Caco-2 (cell line): ENCODE measurements at regions not wholly inside any gene's neighbourhood (a gene's known extent, or its start where the extent isn't known, plus 50 kb on each side); places are given as distances from the start of the nearest gene placed in this dataset.

Source experiments
- BruUV-seq: library from RNA; stranded (reverse); fragments of 400-500 nt; replicated peaks from 2 replicates; lab custom pipeline; 2021; lab: Mats Ljungman, UMichigan
- CTCF ChIA-PET: fragments of 300-600 bp; sonication (Branson Sonifier 250); formaldehyde crosslinking; loops from one replicate; lab custom pipeline; 2022; ENCODE audit warnings: antibody characterized with exemption; lab: Charles Lee
- POLR2A ChIA-PET: fragments of 300-600 bp; sonication (Branson Sonifier 250); formaldehyde crosslinking; loops from one replicate; lab custom pipeline; 2022; ENCODE audit warnings: antibody characterized with exemption; lab: Charles Lee
- DNase-seq, 2 experiments: peaks; one replicate each; pipeline versions ENCODE4 v3.0.0 to v3.0.0-alpha.2; 2020 to 2022
- H3K27me3 ChIP-seq: replicated peaks from 2 replicates; pipeline ENCODE4 v1.6.0; 2011; ENCODE audit warnings: low read length; ENCODE audit not compliant: control insufficient read depth, insufficient read depth
- H3K36me3 ChIP-seq: 2 replicates; pipeline ENCODE4 v1.5.1; 2011; ENCODE audit warnings: low read length; ENCODE audit not compliant: control insufficient read depth, insufficient read depth
- H3K4me1 ChIP-seq: fragments of 250-450 bp; sonication (Bioruptor Pico); 2 replicates; pipeline ENCODE4 v1.5.1; 2020; ENCODE audit warnings: mild to moderate bottlenecking
- H3K4me3 ChIP-seq: 2 replicates; pipeline ENCODE4 v1.5.1; 2011; ENCODE audit warnings: low read depth, mild to moderate bottlenecking, control low read depth, low read length
- H3K9me3 ChIP-seq: fragments of 250-450 bp; sonication (Bioruptor Pico); 2 replicates; pipeline ENCODE4 v1.5.1; 2020; ENCODE audit warnings: mild to moderate bottlenecking, moderate library complexity
- H3K27ac Mint-ChIP-seq: one replicate; pipeline ENCODE4 v1.8.0; 2022; ENCODE audit warnings: mixed read lengths; ENCODE audit not compliant: unreplicated experiment
- H3K27me3 Mint-ChIP-seq: one replicate; pipeline ENCODE4 v1.8.0; 2022; ENCODE audit warnings: mixed read lengths; ENCODE audit not compliant: insufficient read depth, unreplicated experiment
- H3K36me3 Mint-ChIP-seq: one replicate; pipeline ENCODE4 v1.8.0; 2022; ENCODE audit warnings: mild to moderate bottlenecking, mixed read lengths; ENCODE audit not compliant: insufficient read depth, unreplicated experiment
- H3K4me1 Mint-ChIP-seq: one replicate; pipeline ENCODE4 v1.8.0; 2022; ENCODE audit warnings: low read depth, mixed read lengths; ENCODE audit not compliant: unreplicated experiment
- H3K4me3 Mint-ChIP-seq: one replicate; pipeline ENCODE4 v1.8.0; 2022; ENCODE audit warnings: mild to moderate bottlenecking, moderate library complexity, mixed read lengths; ENCODE audit not compliant: unreplicated experiment
- H3K9me3 Mint-ChIP-seq: one replicate; pipeline ENCODE4 v1.8.0; 2022; ENCODE audit warnings: mixed read lengths; ENCODE audit not compliant: unreplicated experiment
- intact Hi-C: fragments of 100-400 bp; cut with micrococcal nuclease; formaldehyde crosslinking; loops from one replicate; pipeline ENCODE4 v1.10.0; 2022; ENCODE audit not compliant: unreplicated experiment
- TF ChIP-seq, protein P1 (sequence below), 2 experiments: fragments of 200-600 bp in 1 of 2; IDR thresholded peaks; 1 replicate in 1 of 2; 2 replicates in 1 of 2; pipeline versions ENCODE4 v1.5.1 to v1.8.0; 2011 to 2022; ENCODE audit warnings: antibody characterized with exemption in 1 of 2, control low read depth in 1 of 2, inconsistent platforms in 1 of 2, low read depth in 1 of 2, low read length in 1 of 2, mild to moderate bottlenecking in 1 of 2, moderate library complexity in 1 of 2; ENCODE audit not compliant: insufficient read depth in 1 of 2, severe bottlenecking in 1 of 2, unreplicated experiment in 1 of 2

DNA sequence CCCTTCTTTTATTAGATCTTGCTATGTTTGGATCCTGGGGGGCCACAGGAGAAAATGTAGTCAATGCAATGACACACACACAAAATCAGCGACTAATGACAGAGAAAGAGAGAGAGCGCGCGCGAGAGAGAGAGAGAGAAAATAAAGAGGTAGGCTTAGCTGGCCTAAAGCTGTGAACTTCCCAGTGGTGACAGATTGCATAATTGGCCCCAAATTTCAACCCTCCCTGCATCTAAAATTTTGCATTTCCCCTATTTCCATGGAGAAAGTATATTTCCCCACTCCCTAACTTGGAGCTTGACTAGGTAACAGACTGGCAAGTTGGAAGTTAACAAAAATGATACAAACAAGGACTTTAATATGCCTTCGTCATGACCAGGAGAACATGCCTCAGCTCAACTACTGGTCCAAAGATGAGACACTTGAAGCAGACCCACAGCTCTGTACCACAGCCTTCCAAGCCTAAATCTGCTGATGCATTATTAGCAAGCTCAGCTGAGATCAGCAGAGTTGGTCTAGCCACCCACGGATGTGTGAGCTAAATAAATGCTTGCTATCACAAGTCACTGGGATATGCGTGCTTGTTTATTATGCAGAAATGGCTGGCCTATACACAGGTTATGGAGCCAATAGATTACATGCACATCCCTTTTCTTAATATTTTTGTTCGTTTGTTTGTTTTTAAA lies 118.1 kb upstream of the PRDM1 start:
- no peaks in the 10 kb centered on the region for H3K36me3 ChIP-seq
- ChIA-PET CTCF (interaction anchor here (0.7 kb wide), 1 partner anchor 46 kb away, joined by 3 read pairs; no protein-coding TSS in a partner anchor), POLR2A (no interaction called here)
- Mint-ChIP-seq H3K4me1 (peaks cover 24% of the 10 kb centered on the region), H3K4me3 (no peak overlapping the region), H3K9me3 (peaks cover 25% of the 10 kb centered on the region), H3K36me3 (no peaks in the 10 kb centered on the region), H3K27me3 (no peaks in the 10 kb centered on the region), H3K27ac (peak overlapping the region; percentile 16)
- no TSS peak for BruUV-seq
- H3K27me3 ChIP-seq: no peaks in the 10 kb centered on the region
- intact Hi-C loops: loop anchor here (1.0 to 2.0 kb wide), 3 partner anchors 15 to 91 kb away; no protein-coding TSS in a partner anchor
- H3K9me3 ChIP-seq: peaks cover 26% of the 10 kb centered on the region; the same call in 1 of the 2 replicates
- H3K4me3 ChIP-seq: no peak overlapping the region
- no peak for DNase-seq
- H3K4me1 ChIP-seq: peaks cover 22% of the 10 kb centered on the region
- TF ChIP-seq, protein P1, sequence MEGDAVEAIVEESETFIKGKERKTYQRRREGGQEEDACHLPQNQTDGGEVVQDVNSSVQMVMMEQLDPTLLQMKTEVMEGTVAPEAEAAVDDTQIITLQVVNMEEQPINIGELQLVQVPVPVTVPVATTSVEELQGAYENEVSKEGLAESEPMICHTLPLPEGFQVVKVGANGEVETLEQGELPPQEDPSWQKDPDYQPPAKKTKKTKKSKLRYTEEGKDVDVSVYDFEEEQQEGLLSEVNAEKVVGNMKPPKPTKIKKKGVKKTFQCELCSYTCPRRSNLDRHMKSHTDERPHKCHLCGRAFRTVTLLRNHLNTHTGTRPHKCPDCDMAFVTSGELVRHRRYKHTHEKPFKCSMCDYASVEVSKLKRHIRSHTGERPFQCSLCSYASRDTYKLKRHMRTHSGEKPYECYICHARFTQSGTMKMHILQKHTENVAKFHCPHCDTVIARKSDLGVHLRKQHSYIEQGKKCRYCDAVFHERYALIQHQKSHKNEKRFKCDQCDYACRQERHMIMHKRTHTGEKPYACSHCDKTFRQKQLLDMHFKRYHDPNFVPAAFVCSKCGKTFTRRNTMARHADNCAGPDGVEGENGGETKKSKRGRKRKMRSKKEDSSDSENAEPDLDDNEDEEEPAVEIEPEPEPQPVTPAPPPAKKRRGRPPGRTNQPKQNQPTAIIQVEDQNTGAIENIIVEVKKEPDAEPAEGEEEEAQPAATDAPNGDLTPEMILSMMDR (IDR thresholded peaks at IDR 0.05; ENCODE audit: insufficient read depth in 1 of 2, low read depth in 1 of 2, low read length in 1 of 2, severe bottlenecking in 1 of 2, unreplicated experiment in 1 of 2): no peak

DNA sequence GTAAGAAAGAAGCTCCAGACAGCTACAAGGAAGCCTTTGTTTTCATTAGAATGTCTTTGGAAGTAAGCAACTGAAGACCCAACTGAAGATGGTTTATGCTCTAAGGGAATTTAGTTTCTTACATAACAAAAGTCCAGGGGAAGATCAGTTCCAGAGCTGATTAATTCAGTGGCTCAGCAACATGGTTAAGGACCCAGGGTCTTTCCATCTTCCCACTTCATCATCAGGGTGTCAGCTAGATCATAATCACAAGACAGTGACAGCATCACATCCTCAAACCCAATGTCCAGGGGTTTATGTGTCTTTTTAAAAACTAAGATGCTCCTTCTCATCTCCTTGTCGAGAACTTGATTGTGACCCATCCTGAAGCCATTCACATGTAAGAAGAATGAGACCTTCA lies 119.7 kb upstream of the PRDM1 start:
- intact Hi-C loops: no loop called here
- Mint-ChIP-seq H3K4me1 (peaks cover 39% of the 10 kb centered on the region), H3K27me3 (no peaks in the 10 kb centered on the region), H3K36me3 (peaks cover 9% of the 10 kb centered on the region), H3K9me3 (peaks cover 12% of the 10 kb centered on the region), H3K27ac (no peak overlapping the region), H3K4me3 (no peak overlapping the region)
- H3K4me1 ChIP-seq: peaks cover 37% of the 10 kb centered on the region
- no peaks in the 10 kb centered on the region for H3K27me3 ChIP-seq
- CTCF ChIA-PET: no interaction called here
- POLR2A ChIA-PET: no interaction called here
- H3K36me3 ChIP-seq: no peaks in the 10 kb centered on the region
- BruUV-seq: no TSS peak
- H3K4me3 ChIP-seq: no peak overlapping the region
- no peak for DNase-seq
- TF ChIP-seq, protein P1 (IDR thresholded peaks at IDR 0.05; ENCODE audit: insufficient read depth in 1 of 2, low read depth in 1 of 2, low read length in 1 of 2, severe bottlenecking in 1 of 2, unreplicated experiment in 1 of 2): no peak
- peaks cover 13% of the 10 kb centered on the region; the same call in 1 of the 2 replicates for H3K9me3 ChIP-seq

DNA sequence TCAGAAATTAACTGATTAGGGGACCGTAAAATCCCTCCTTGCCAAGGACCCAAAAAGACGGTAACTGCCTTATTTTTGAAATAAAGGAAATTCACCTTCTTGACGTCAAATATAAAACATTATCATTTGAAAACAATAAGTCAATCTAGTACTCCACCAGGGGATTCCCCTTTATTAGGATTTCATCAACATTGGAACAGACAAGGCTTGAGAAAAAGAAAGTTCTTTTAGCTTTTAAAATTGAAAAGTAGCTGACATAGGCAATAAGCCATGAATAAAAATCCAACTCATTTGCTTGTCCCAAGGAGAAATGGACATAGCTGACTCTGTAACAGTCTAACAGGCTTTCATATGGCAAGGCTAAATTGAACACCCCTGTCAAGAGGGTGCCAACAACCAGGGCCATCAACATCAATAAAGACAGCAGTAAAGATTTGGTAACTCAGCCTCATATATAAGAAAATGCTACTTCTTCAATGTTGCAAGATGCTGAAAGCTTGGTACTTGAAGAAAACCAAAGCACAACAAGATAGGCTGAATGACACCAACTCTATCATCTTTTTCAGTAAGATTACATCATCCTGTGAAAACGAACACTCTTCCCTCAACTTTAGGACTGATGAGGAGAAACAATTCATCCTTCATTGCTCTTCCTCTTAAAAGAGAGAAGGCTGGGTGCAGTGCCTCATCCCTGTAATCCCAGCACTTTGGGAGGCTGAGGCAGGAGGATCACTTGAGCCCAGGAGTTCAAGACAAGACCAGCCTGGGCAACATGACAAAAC lies 121.0 kb upstream of the PRDM1 start:
- CTCF ChIA-PET: no interaction called here
- peaks cover 12% of the 10 kb centered on the region for H3K9me3 Mint-ChIP-seq
- BruUV-seq: no TSS peak
- DNase-seq: no peak
- Histone ChIP-seq H3K4me3 (no peak overlapping the region), H3K4me1 (peaks cover 42% of the 10 kb centered on the region), H3K36me3 (no peaks in the 10 kb centered on the region), H3K9me3 (peaks cover 6% of the 10 kb centered on the region; the same call in 1 of the 2 replicates), H3K27me3 (no peaks in the 10 kb centered on the region)
- TF ChIP-seq, protein P1 (IDR thresholded peaks at IDR 0.05; ENCODE audit: insufficient read depth in 1 of 2, low read depth in 1 of 2, low read length in 1 of 2, severe bottlenecking in 1 of 2, unreplicated experiment in 1 of 2): no peak
- POLR2A ChIA-PET: no interaction called here
- H3K27me3 Mint-ChIP-seq: no peaks in the 10 kb centered on the region
- no peak overlapping the region for H3K27ac Mint-ChIP-seq
- H3K36me3 Mint-ChIP-seq: peaks cover 9% of the 10 kb centered on the region
- intact Hi-C loops: no loop called here
- H3K4me1 Mint-ChIP-seq: peaks cover 43% of the 10 kb centered on the region
- no peak overlapping the region for H3K4me3 Mint-ChIP-seq
